Left lung (tissue), 4 donors: ENCODE measurements at regions not wholly inside any gene's neighbourhood (a gene's known extent, or its start where the extent isn't known, plus 50 kb on each side); places are given as distances from the start of the nearest gene placed in this dataset.

Experiments used
- ATAC-seq: fragments of 200-7000 bp; cut with Tn5 transposase; one replicate; pipeline ENCODE4 v1.9.1; 2020; ENCODE audit warnings: moderate library complexity
- DNase-seq, 4 donors: peaks; one replicate each; pipeline ENCODE4 v3.0.0-alpha.2; 2013 to 2020
- H3K27ac ChIP-seq, 2 donors: fragments of 200-600 bp; sonication (generic) in 1 of 2; one replicate each; pipeline versions ENCODE4 v1.5.0 to v1.8.0; 2020 to 2021
- H3K27me3 ChIP-seq, 2 donors: fragments of 200-600 bp; sonication (generic) in 1 of 2; one replicate each; pipeline versions ENCODE4 v1.5.0 to v1.8.0; 2020 to 2021
- H3K36me3 ChIP-seq, 2 donors: fragments of 200-600 bp; sonication (generic) in 1 of 2; one replicate each; pipeline versions ENCODE4 v1.5.0 to v1.8.0; 2020 to 2021
- H3K4me1 ChIP-seq, 2 donors: fragments of 200-600 bp; one replicate each; pipeline ENCODE4 v1.8.0; 2021
- H3K4me3 ChIP-seq, 2 donors: fragments of 200-600 bp; sonication (generic) in 1 of 2; one replicate each; pipeline versions ENCODE4 v1.5.0 to v1.8.0; 2020 to 2021; ENCODE audit warnings: mild to moderate bottlenecking in 1 of 2
- H3K9me3 ChIP-seq, 2 donors: fragments of 200-600 bp; sonication (generic) in 1 of 2; one replicate each; pipeline versions ENCODE4 v1.5.0 to v1.8.0; 2020 to 2021
- intact Hi-C, 2 donors: fragments of 100-400 bp; cut with DNase I; formaldehyde crosslinking; loops; one replicate each; pipeline versions ENCODE4 v1.11.2 to v1.14.2; 2022
- TF ChIP-seq, protein P1 (sequence below), 2 donors: fragments of 200-600 bp; sonication (generic) in 1 of 2; IDR thresholded peaks; one replicate each; pipeline versions ENCODE4 v1.5.0 to v1.8.0; 2021; ENCODE audit warnings: antibody characterized with exemption in 2 of 2
- donor health status: DM: no; HTN: yes; CAD: no.
- donor health status: DM: no; HTN: no; CAD: no.

DNA sequence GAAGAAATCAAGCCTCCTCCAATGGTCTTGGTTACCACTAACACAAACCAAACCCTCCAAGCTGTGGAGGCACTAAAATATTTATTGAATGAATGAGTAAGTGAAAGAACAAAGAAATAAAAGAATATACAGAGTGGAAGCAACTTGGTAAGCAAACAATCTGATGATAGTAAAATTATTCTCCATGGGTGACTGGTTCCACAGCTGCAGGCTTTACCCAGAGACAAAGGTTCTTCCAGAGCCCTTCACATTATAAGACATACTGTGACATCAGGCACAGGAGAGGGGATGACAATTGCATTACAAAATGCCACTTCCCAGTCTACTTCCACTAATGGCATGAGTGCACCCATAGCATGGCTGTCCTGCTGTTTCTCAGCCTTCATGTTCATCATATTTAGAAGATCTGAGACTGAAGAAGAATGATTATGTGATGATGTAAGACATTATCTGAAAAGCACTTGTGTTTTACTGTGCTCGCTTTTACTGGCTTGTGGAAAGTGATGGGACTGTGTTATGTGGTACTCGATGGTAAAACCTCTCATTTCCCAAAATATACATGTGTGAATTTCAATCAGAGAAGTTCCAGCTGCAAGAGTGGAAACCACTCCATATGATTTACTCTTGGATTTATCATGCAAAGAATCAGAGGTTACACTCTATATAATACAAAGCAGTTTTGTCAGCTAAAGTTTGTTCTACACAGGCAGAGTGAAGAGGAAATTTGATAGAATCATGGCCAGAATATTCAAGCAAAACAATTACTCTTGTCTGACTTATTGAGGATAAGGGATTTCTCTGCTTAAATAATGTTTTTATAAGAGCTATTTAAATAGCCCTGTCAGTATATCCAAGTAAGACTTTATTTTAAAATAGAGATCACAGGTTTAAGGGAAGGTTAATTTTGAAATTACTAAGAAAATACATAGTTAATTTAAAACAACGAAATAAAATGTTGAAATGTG lies 220.2 kb upstream of the NBEA start:
- Histone ChIP-seq H3K9me3 (peaks cover 0 to 9% of the 10 kb centered on the region in 2 donors), H3K4me3 (no peak overlapping the region), H3K4me1 (no peaks in the 10 kb centered on the region), H3K27ac (no peak overlapping the region), H3K27me3 (no peaks in the 10 kb centered on the region), H3K36me3 (no peaks in the 10 kb centered on the region)
- DNase-seq (no peak), ATAC-seq (no peak)
- TF ChIP-seq, protein P1, sequence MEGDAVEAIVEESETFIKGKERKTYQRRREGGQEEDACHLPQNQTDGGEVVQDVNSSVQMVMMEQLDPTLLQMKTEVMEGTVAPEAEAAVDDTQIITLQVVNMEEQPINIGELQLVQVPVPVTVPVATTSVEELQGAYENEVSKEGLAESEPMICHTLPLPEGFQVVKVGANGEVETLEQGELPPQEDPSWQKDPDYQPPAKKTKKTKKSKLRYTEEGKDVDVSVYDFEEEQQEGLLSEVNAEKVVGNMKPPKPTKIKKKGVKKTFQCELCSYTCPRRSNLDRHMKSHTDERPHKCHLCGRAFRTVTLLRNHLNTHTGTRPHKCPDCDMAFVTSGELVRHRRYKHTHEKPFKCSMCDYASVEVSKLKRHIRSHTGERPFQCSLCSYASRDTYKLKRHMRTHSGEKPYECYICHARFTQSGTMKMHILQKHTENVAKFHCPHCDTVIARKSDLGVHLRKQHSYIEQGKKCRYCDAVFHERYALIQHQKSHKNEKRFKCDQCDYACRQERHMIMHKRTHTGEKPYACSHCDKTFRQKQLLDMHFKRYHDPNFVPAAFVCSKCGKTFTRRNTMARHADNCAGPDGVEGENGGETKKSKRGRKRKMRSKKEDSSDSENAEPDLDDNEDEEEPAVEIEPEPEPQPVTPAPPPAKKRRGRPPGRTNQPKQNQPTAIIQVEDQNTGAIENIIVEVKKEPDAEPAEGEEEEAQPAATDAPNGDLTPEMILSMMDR (IDR thresholded peaks at IDR 0.05): no peak
- intact Hi-C loops: no loop called here

DNA sequence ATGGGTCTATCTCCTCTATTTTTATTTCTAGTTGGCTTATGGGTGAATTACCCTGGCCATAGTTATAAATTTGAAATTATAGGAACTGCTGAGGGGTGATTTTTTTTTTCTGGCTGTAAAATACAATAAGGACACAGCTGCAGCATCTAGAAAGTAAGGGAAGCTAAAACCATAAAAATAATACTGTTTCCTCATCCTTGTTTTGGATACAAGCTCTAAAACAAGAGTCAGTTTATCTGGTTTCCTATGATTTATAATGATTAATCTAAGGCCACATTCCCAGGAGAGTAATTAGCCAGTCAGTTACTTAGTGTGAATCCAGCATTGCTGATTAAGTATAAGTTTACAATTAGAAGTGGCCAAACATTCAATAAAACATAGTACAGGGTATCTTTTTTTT lies 219.1 kb upstream of the NBEA start:
- H3K9me3 ChIP-seq: peaks cover 0 to 9% of the 10 kb centered on the region in 2 donors
- no peak overlapping the region for H3K4me3 ChIP-seq
- TF ChIP-seq, protein P1 (IDR thresholded peaks at IDR 0.05): no peak
- H3K4me1 ChIP-seq: no peaks in the 10 kb centered on the region
- intact Hi-C loops: no loop called here
- H3K27ac ChIP-seq: no peak overlapping the region
- peak in 1 of 4 donors; percentile 5 for DNase-seq
- ATAC-seq: no peak
- H3K36me3 ChIP-seq: no peaks in the 10 kb centered on the region
- no peaks in the 10 kb centered on the region for H3K27me3 ChIP-seq

DNA sequence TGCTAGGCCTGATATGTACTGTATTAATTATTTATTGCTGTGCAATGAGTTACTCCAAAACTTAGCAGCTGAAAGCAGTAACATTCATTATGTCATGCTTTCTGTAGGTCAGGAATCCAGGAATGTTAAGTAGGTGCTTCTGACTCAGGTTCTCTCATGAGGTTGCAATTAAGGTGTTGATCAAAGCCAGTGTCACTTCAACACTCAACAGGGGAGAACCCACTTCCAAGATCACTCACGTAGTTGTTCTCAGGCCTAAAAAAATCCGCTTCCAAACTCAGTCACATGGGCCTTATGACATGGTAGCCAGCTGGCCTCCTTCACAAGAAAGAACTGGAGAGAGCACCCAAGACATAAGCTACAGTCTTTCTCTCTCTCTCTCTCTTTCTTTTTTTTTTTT lies 211.1 kb upstream of the NBEA start:
- no peak for DNase-seq
- no peaks in the 10 kb centered on the region for H3K4me1 ChIP-seq
- intact Hi-C loops: no loop called here
- no peaks in the 10 kb centered on the region for H3K36me3 ChIP-seq
- H3K27ac ChIP-seq: no peak overlapping the region
- H3K4me3 ChIP-seq: no peak overlapping the region
- peak; percentile 78 for ATAC-seq
- H3K27me3 ChIP-seq: no peaks in the 10 kb centered on the region
- TF ChIP-seq, protein P1 (IDR thresholded peaks at IDR 0.05): no peak
- H3K9me3 ChIP-seq: no peaks in the 10 kb centered on the region

DNA sequence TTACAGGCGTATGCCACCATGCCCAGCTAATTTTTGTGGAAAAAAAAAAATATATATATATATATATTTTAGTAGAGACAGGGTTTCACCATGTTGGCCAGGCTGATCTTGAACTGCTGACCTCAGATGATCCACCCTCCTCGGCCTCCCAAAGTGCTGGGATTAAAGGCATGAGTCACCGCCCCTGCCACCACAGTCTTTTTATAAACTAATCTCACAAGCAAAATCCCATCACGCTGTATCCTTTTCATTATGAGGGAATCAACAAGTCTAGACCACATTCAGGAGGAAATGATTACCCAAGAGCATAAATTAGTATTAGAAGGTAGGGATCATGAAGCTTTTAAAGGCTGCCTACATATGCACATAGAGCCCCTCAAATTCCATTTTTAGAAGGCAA lies 210.6 kb upstream of the NBEA start:
- Histone ChIP-seq H3K36me3 (no peaks in the 10 kb centered on the region), H3K4me3 (no peak overlapping the region), H3K27ac (no peak overlapping the region), H3K4me1 (no peaks in the 10 kb centered on the region), H3K27me3 (no peaks in the 10 kb centered on the region), H3K9me3 (no peaks in the 10 kb centered on the region)
- ATAC-seq: no peak
- intact Hi-C loops: no loop called here
- TF ChIP-seq, protein P1 (IDR thresholded peaks at IDR 0.05): no peak
- DNase-seq: no peak

DNA sequence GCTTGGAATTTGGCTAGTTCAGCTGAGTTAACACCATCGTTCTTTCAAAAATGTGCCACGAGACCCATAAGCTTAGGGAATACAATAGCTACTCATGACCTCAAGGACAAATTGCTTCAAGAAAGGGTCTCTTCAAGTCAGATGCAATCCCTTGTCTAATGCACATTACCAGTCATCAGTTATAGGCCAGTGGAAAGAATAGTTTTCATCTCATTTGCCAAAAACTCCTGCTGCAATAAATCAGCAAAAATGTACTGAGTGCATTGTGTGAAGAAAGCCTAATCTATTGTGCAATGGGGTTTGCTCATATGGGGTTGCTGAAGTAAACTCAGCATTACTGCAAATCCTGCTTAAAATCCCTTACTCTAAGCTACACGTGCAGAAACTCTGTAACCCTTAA lies 208.3 kb upstream of the NBEA start:
- peak; percentile 43 for ATAC-seq
- intact Hi-C loops: no loop called here
- TF ChIP-seq, protein P1 (IDR thresholded peaks at IDR 0.05): no peak

More for the DNA sequence above, 208.3 kb upstream of the NBEA start:
- no peaks in the 10 kb centered on the region for H3K27me3 ChIP-seq
- no peaks in the 10 kb centered on the region for H3K4me1 ChIP-seq
- H3K36me3 ChIP-seq: no peaks in the 10 kb centered on the region
- H3K27ac ChIP-seq: no peak overlapping the region
- no peak overlapping the region for H3K4me3 ChIP-seq
- DNase-seq: peak in 2 of 4 donors; percentile 47 to 57
- H3K9me3 ChIP-seq: no peaks in the 10 kb centered on the region
